ENCODE measurements at regions not wholly inside any gene's neighbourhood (a gene's known extent, or its start where the extent isn't known, plus 50 kb on each side); places are given as distances from the start of the nearest gene placed in this dataset.

DNA sequence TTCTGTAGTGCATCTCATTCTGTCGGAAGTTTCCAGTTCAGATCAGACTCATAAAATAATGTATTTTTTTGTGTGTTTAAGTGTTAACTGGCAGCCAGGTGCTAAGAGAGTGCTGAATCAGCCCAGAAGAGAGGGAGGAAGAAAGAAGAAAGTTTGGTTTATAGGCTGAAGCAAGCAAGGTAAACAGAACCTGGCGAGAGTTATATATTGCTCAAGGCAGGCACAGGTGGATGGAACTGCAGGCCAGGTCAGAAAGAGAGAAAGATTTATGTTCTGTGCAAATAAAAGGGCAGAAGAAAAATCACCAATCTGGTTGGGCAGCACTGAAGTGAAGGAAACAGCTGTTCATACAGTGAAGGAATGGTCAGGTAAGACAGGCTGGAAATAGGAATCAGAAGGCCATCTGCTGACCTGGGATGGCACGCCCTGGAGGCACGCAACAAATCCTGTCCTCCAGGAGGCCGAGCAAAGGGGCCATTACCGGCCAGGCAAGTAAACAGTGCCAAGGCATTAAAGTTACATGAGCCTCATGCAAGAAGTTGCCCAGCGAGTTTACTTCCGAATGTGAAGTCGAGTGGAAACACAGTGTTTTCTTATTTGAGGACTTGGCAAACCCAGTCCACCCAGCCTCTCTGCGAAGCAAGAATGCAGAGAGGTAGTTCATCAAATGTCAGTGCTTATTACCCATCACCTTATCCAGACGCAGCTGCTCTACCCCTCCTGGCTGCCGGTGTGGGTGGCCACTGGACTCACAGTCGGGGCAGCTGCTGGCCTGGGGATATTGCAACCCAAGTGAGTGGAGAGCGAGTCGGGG, 309.8 kb downstream of the VPS13C start:
- H3K27me3 ChIP-seq (ENCODE audit: control insufficient read depth, insufficient read depth, low read length) = no peaks in the 10 kb centered on the region
- H3K4me3 ChIP-seq (ENCODE audit: insufficient read depth, low read depth, low read length) = no peak overlapping the region
- H3K56ac ChIP-seq (ENCODE audit: extremely low read depth, insufficient read depth, low read length) = no peak overlapping the region
- no peak overlapping the region for H3K9ac ChIP-seq (ENCODE audit: low read depth, low read length)
- DNase-seq (no peak), ATAC-seq (ENCODE audit: low read depth) (no peak)
- H3K4ac ChIP-seq (ENCODE audit: low read depth, low read length) = no peak overlapping the region
- H3K79me1 ChIP-seq (ENCODE audit: low read depth in 1 of 2, low read length in 2 of 2) = no peaks in the 10 kb centered on the region
- no peak overlapping the region for H3K27ac ChIP-seq (ENCODE audit: insufficient read depth, low read length)
- H4K20me1 ChIP-seq (ENCODE audit: insufficient read depth, low read length) = no peaks in the 10 kb centered on the region
- ChIA-PET CTCF (no interaction called here), POLR2A (ENCODE audit: unreplicated experiment) (no interaction called here)
- no peak overlapping the region for H2BK120ac ChIP-seq (ENCODE audit: low read depth, low read length)
- TF ChIP-seq ELK1 (IDR thresholded peaks at IDR 0.05; ENCODE audit: borderline replicate concordance, low read depth, low read length) (no peak), BHLHE40 (IDR thresholded peaks at IDR 0.05; ENCODE audit: low read depth, low read length) (no peak), USF2 (IDR thresholded peaks at IDR 0.05; ENCODE audit: low read depth, low read length) (no peak), MAZ (IDR thresholded peaks at IDR 0.05; ENCODE audit: borderline replicate concordance, low read depth, low read length) (no peak)
- no peak overlapping the region for H3K23ac ChIP-seq (ENCODE audit: low read depth, low read length)
- no peaks in the 10 kb centered on the region for H3K4me1 ChIP-seq (ENCODE audit: control insufficient read depth, insufficient read depth, low read length)
- no peak overlapping the region for H2AK9ac ChIP-seq (replicated peaks; ENCODE audit: low read depth, low read length, poor library complexity)
- no peak overlapping the region for H2BK15ac ChIP-seq (ENCODE audit: low read depth, low read length)
- no peaks in the 10 kb centered on the region for H3K9me1 ChIP-seq (ENCODE audit: insufficient read depth, low read length)
- no peak overlapping the region for H2BK20ac ChIP-seq (ENCODE audit: low read depth, low read length)
- H3K18ac ChIP-seq (ENCODE audit: low read depth, low read length) = no peak overlapping the region
- no peak overlapping the region for H2AFZ ChIP-seq (replicated peaks; ENCODE audit: low read length, poor library complexity)
- H2BK5ac ChIP-seq (ENCODE audit: low read depth, low read length, poor library complexity, severe bottlenecking) = no peak overlapping the region
- no peak overlapping the region for H4K5ac ChIP-seq (ENCODE audit: low read depth, low read length)
- WGBS, 2 experiments (ENCODE audit: extremely low coverage in 2 of 2, insufficient read length in 1 of 2) = 77% methylated on average over 6 of the region's 15 CpGs; no CpG with 5 or more reads in 1 of the 2 experiments
- in situ Hi-C loops (cut with MboI; ENCODE audit: low sequenced_read_pairs) (no loop called here), dilution Hi-C loops (cut with HindIII; ENCODE audit: low sequenced_read_pairs, unreplicated experiment) (no loop called here), intact Hi-C loops (cut with micrococcal nuclease) (no loop called here)
- no peak overlapping the region for H4K8ac ChIP-seq (ENCODE audit: low read depth in 2 of 2, low read length in 2 of 2)
- no peak overlapping the region for H4K91ac ChIP-seq (ENCODE audit: insufficient read depth, low read depth, low read length)
- no peak overlapping the region for H3K4me2 ChIP-seq (ENCODE audit: low read depth, low read length)
- H3K14ac ChIP-seq (replicated peaks; ENCODE audit: low read depth, low read length) = no peak overlapping the region
- no TSS peak for BruUV-seq (replicated peaks)
- no peaks in the 10 kb centered on the region for H3K36me3 ChIP-seq (ENCODE audit: control insufficient read depth, insufficient read depth, low read length)
- H2AK5ac ChIP-seq (ENCODE audit: low read depth, low read length) = no peak overlapping the region
- H3K9me3 ChIP-seq (ENCODE audit: control insufficient read depth, insufficient read depth, low read length) = no peaks in the 10 kb centered on the region
